GM21515 (cell line): ENCODE measurements at regions not wholly inside any gene's neighbourhood (a gene's known extent, or its start where the extent isn't known, plus 50 kb on each side); places are given as distances from the start of the nearest gene placed in this dataset.

ENCODE experiments used
- ATAC-seq: cut with Tn5 transposase; IDR thresholded peaks from one replicate; pipeline ENCODE4 v1.9.1; 2021; ENCODE audit not compliant: unreplicated experiment

GRCh38 chr3:76869726-76870384 is 170.0 kb upstream of the ROBO2 start:
- ATAC-seq: no peak

GRCh38 chr3:76871655-76872054 is 168.2 kb upstream of the ROBO2 start:
- no peak for ATAC-seq

DNA sequence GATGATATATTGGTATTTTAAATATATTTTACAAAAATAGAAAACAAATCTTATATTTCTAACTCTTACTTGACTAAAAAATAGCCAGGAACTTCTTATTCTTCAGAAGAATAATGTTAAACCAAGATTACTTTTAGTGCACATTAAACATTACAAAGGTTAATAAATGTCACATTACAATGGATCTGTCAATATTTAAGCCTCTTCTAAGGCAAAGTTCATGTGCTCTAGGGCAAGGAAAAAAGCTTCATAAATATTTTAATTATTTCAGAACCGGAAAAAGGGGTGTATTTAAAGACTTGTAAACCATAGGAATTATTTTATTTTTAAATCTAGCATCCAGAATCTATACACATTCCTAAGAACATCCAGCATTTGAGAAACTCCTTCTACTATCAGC is 166.9 kb upstream of the ROBO2 start:
- ATAC-seq: no peak

DNA sequence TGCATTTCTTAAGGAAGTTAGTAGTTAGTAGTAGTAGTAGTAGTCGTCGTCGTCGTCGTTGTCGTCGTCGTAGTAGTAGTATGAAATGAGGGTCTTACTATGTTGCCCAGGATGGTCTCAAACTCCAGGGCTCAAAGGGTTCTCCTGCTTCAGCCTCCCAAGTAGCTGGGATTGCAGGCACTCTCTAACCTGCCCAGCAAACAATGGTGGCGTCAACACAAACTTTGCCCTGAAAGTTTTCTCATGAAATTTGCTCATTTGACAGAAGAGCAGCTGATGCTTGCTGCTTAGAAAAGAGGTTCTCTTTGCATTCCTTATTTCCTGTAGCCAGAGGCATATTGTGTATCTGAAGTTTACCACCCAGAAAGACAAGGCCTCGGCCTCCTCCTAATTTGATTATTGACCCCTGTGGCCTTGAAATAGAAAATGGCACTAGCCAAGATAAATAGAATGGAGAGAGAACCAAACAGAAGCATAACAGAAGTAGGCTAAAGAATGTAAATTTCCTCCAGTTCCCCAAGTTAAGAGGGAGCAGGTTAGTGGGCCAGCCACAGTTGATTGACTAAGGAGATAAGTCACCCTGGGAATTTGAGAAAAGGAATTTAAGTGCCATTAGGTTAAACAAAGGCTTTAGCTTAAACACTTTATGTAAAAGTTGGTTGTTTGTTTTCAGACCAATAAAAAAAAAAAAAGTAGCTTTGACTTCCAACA is 166.2 kb upstream of the ROBO2 start:
- ATAC-seq: no peak

GRCh38 chr3:76879959-76880358 is 159.9 kb upstream of the ROBO2 start:
- ATAC-seq: no peak

DNA sequence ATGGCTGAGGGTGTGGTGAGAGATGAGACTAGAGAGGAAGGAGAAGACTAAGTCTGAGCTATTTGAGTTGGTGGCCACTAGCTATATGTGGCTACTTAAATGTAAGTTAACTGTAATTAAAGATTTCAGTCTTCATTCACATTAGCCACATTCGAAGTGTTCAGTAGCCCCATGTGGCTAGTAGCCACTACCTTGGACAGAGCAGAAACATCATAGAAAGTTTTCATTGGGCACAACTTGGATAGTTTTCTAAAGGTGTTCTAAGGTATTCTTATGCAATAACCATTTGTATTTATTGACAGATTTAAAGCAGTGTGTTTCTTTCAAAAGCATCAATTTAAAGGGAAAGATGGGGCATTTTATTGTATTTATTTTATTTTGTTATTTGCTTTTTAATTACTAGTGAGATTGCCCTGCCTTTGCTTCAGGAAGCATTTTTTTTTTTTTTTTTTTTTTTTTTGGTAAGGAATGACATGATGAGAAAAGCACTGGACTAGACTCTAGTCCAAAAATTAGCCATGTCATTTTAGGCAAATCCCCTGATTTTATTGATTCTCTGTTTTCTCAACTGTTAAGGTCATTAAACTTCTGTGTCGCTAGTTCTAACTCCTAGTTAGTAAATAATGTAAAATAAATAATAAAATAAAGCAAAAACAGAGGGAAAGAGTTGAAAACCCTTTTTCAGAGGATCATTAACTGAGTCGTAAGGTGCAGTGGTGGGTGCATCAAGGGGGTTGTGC is 153.0 kb upstream of the ROBO2 start:
- no peak for ATAC-seq

DNA sequence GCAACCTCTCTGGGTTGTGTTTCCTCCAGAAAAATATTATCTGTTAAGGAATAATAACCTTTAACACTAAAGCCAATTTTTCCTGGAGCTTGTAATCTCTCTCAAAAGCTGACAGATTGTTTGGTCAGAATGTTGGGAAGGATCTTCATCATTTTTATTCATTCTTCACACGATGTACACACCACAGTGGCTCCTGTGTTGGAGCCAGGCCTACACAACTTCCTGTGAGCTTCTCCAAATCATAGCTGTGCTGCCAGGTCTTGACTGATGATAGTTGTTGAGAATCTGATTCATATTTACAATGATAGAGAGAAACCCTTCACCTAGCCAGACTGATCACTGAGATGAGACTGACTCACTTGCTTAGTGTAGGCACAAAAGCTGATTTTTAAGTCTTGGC is 151.0 kb upstream of the ROBO2 start:
- no peak for ATAC-seq

DNA sequence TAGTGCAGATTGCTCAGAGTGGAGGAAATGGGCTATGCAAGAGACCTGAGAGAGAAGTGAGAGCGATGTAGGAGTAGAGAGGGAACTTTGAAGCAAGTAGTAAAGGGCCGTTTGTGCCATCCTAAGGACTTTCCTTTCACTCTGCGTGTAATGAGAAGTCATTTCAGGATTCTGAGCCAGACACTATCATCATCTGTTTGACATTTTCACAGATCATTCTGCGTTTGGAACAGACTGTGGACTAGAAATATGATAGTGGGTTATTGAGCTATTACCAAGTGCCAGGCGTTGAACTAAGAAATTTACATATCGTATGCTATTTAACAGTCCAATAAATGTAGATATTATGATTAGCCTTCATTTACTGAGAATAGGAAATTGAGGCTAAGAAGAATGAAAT is 150.0 kb upstream of the ROBO2 start:
- no peak for ATAC-seq

DNA sequence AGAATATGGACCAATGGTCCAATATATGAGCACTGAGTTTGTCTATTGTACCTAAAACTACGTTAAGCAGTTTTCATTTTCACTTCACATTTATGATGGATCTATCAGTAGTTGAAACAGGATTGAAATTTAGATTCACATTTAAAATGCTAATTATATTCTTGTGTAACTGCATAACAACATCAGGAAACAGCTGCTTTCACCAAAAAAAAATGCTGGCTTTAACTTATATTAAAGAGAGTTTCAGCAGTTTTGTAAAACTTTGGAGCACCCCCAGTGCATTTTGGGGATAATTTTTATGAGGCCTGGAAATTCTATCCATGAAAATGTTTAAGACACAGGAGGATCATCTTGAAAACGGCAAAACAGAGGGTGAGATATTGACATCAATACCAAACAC is 142.8 kb upstream of the ROBO2 start:
- ATAC-seq: no peak

DNA sequence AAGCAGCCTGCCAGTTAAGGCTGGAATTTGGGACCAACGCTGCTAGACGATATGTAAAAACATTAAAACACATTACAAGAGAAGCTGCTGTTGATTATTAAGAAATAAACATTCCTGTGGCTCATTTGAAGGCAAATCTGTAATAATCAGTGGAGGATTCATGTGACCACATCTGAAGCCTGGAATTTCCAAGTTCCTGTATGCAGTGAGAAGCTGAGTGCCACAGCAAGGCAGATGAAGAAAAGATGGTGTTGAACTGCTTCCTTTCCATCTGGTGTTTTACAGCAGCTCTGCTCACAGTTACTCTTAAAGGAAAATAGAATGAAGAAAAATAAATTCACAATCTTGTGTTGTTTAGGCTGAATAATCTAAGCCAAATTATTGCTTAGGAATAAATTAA is 139.3 kb upstream of the ROBO2 start:
- ATAC-seq: no peak

DNA sequence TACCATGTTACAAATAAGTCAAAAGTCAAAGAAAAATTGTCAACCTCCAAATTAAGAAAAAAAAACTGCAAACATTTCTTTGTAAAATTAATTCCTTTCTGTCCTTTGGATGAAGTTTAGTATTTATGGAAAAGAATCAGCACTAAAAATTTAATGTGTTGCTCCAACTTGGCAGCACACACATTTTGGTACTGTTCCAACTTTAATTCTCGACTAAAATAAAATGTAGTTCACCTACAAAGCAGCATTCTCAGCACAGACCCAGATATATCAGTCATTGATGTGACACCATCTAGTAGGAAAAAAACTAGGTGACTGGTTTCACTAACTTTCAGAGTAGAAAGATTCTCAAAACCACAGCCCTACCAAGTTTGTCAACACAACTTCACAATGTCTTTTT is 131.7 kb upstream of the ROBO2 start:
- ATAC-seq: no peak

GRCh38 chr3:76912841-76913383 is 127.0 kb upstream of the ROBO2 start:
- no peak for ATAC-seq

GRCh38 chr3:76917436-76917835 is 122.5 kb upstream of the ROBO2 start:
- ATAC-seq: no peak

GRCh38 chr3:76920511-76920910 is 119.4 kb upstream of the ROBO2 start:
- ATAC-seq: no peak

- no peak for ATAC-seq
These were observed 116.4 kb upstream of the ROBO2 start for GRCh38 chr3:76923485-76923884.

DNA sequence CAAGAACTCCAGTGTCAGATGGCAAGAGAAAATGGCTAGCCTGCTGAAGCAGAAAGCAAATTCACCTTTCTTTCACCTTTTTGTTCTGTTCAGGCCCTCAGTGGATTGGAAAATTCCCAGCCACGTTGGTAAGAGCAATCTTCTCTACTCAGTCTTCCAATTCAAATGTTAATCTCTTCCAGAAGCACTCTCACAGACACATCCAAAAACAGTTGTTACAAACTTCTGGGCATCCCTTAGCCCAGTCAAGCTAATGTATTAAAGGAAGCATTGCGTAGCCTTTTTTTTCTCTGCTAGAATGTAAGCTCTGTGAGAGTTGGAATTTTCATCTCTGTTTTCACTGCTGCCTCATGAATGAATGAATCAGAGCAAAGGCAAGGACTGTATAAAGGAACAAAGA is 109.2 kb upstream of the ROBO2 start:
- no peak for ATAC-seq

GRCh38 chr3:76933245-76933644 is 106.7 kb upstream of the ROBO2 start:
- no peak for ATAC-seq

GRCh38 chr3:76938962-76939361 is 100.9 kb upstream of the ROBO2 start:
- no peak for ATAC-seq

GRCh38 chr3:76940181-76940770 is 99.6 kb upstream of the ROBO2 start:
- no peak for ATAC-seq

- no peak for ATAC-seq
These were observed 98.5 kb upstream of the ROBO2 start for GRCh38 chr3:76941376-76941775.

GRCh38 chr3:76942101-76942500 is 97.8 kb upstream of the ROBO2 start:
- no peak for ATAC-seq

DNA sequence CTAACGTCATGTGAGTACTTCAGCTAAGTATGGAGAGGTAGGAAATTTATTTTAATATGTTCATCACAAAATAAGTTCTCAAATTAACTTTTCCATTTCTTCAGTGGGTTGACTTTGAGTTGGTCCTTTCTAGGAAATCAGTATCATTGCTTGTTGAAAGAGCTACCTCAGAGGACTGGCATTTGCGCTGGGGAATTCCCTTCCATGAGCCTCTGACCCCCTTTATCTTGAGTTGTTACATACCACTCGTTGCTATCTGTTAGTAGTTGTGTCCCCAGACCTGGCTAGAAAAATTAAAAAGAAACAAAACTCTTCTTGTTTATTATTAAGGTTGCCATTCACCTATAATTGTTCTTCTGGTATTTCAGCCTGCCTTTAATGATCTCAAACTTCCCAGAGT is 96.8 kb upstream of the ROBO2 start:
- ATAC-seq: no peak
